ENCODE measurements at regions not wholly inside any gene's neighbourhood (a gene's known extent, or its start where the extent isn't known, plus 50 kb on each side); places are given as distances from the start of the nearest gene placed in this dataset.
A peak's percentile ranks its signal among the peaks of the same experiment; 100 is the strongest.

DNA sequence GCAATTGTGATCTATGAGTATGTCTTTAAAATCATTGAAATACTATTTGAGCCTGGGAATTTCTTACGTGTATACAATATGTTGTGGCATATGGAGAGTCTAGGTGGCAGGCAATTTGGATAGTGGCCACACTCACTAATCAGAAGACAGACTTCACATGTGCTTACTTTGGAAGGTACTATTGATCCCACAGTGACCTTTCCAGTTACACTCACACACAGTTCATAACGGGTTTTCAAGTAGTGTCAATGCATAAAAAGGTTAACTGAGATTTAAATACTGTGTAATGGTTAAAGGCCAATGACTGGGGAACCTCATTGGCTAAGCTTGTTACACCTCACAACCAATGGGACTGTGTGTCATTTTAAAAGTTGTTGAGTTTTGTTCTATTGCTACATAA, 783.2 kb downstream of the RPA4 start:
- DNase-seq: no peak

DNA sequence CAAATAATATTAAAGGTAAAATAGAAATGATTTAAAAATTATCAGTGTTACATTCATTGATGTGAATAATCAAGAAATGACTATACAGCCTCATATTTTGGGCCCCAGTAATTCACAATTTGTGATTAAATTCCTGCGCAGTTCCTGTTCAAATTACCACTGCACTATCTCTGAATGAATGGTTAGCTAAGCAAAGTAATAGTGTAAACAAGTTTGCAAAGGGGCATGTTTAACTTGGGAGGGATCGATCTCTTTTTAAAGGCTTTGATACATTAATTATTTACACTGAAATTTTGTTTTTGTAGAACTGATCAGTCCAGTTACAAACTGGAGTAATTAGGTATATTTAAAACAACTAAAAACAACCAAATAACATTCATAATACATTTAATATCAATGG, 784.4 kb downstream of the RPA4 start:
- no peak for DNase-seq

DNA sequence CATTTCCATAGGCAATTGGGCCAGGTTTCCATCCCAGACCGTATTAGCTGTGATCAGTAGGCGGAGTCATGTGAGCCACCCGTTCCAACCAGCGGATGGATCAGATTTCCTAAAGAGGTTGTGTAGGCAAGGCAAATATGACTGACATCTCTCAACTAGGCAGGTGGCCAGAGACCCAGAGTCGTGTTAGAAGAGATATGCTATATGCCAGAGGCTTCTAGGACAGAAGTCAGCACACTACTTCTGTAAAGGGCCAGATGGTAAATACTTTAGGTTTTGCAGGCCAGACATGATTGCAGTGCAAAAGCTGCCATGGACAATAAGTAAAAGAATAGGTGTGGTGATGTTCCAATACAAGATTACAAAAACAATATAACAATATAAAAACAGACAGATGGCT, 788.4 kb downstream of the RPA4 start:
- DNase-seq: no peak

DNA sequence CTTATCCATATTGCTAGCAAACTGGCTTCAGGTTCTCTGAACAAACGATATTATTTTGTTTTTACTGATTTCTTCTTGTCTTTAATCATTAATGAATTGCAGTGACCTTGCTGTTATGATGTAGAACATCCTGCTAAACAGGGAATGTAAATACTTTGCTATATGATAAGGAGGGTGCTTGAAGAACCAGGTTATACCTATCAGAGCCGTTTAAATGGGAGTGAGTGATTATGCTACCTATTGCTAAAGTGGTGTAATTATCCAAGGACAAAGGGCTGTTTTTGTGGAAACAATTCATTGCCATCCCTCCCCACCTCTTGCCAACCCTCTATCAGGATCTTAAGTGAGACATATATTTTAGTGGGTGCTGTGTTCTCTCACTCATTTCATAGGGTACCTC, 788.9 kb downstream of the RPA4 start:
- no peak for DNase-seq

DNA sequence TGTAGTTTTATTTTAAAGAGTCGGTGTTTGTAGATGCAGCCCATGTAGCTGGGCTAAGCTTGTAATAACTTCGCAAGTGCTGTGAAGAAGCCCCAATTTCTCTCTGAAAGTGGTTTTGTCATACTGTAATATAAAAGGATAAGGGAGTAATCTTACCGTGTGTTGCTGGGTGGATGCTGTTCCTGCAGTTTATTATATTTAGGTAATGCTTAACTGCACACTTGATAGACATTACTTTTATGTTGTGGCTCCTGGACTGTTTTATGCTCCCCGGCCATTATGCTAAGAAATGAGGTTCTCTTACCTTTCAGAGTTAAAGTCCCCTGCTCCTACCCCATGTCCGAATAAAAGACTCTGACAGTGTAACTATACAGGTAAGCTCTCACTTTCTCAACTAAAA, 789.4 kb downstream of the RPA4 start:
- DNase-seq: no peak

DNA sequence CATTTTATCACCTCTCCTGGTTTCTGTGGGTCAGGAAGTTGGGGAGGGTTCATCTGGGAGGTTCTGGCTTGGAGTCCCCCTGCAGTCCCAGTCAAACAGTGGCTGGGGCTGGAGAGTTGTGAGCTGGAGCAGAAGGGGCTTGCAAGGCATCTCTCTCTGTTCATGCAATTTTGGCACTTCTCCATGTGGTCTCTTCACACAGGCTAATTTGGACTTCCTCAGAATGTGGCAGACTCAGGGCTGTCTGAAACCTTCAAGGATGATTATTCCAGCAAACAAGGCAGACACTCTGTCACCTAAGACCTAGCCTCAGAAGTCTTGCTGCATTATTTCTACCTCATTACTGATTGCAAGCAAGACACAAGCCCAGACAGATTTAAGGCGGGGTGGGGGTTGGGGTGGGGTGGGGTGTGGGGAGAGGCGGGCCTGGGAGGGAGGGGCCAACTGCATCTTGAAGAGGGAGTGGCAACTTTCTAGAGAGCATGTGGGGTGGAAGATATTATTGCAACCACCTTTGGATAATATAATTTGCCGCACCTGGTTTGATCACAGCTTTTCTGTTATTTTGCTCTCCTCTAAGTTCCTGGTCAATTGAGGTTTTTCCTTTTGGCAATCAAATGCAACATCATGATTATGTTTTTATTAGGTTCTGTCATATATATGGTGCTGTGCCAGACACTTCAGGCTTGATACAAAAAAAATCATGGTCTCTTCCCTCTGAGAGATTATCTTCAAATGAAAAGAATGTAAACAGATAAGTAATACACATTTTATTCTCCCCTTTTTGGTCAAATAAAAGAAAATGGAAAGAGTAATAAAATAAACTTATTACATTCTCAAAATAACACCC, 799.5 kb downstream of the RPA4 start:
- DNase-seq: no peak

DNA sequence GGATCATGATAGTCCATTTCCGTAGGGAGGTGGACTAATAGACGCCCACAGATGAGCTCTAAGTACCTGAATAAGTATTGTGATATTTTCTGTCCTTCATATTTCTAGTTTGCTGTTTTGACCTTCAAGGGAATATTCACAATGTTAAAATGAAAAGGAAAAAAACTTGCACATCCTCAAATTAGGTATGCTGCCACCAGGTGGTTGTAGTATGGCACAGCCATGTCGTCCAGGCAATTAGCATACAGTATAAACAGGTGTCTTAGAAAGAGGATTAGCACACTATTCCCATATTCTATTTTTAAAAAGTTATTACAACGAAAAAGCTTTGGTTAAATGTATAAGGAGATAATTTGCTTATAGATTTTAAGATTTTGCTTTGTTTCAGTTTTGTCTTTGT, 802.0 kb downstream of the RPA4 start:
- peak; percentile 16 for DNase-seq

DNA sequence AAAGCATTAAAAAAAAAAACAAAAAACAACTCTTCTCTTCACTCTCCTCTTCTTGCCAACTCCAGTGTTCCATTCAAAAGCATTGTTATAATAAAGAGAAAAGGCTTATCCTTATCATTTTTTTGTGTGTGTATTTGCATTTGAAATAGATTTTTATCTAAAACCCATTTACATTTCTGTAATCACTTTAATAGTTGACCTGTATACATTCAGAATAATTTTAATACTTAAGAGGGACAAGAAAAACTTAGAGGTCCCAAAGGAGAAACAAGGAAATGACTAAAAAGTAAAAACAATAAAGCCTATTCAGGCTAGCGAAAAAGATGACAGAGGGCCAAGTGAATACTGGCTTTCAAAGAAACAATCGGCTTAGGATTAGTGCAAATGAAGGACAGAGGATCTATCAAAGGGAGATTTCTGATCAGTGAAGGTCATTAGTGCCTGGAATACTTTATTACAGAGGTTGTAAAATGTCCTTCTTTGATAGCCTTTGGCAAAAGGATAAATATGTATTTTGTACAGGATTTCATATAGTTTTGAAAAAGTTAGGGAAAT, 808.3 kb downstream of the RPA4 start:
- no peak for DNase-seq

DNA sequence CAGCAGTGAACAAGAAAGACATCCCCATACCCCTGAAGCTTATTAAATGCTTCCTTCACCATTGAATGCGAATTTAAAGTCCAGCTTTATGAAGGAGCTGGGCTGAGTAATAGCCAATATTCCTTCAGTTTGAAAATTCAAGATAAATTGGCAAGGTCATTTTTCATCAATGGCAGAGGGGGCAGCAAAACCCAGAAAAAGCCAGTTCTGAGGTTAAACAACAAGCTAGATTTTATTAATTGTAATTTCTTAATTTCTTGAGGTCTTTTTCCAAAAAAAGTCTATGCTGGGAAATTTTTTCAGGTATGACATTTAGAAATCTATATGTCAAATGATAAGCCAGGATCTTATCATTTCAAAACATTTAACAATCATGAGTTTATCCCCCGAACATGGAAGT, 808.9 kb downstream of the RPA4 start:
- DNase-seq: no peak

DNA sequence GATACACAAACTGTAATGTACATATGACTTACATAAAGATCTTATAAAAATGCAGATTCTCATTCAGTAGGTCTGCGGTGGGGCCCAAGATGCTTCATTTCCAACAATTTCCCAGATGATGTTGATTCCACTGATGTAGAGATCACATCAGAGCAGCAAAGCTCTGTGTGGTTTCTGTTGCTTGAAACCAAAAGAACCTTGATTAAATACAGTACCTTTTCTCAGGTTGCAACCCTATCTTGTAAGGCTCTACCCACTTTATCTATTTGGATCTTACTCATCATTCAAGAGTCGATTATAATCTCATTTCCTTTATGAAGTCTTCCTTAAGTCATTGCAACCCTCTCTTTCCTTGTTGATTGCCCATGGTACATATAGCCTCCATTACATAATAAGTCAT, 816.8 kb downstream of the RPA4 start:
- DNase-seq: no peak

DNA sequence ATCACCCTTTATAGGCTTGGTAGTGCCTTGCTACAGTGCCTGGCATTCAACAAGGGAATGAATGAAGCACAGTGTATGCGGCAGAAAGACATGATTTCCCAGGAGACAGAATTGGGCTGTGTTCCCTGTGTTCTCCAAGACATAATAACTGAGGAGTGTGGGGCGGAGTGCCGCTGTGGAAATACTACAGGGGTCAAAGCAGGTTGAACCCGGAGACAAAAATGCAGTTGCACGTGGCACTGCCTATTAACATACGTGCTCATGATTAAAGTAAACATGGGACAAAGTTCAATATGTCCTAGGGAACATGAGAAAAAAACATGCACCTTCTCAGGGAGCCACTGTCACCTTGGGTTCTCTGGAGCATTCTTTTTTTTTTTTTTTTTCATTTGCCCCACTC, 820.8 kb downstream of the RPA4 start:
- no peak for DNase-seq

DNA sequence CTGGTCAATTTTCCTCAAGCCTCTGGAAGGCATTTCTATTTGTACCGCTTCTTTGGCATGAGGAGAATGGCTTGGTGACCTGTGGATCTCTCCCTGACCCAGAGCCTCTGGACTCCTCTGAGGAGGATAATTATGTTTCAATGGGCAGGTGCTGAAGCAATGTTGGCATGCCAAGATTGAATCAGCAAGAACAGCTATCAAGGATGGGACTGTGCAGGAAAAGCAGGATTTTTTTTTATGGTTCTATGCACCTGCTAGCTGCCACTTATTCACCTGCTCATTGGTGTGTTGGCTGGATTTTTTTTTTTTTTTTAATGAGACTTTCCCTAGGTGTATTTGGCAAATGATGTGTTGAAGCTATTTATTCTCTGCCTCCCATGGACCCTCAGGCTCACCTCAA, 821.2 kb downstream of the RPA4 start:
- DNase-seq: no peak

DNA sequence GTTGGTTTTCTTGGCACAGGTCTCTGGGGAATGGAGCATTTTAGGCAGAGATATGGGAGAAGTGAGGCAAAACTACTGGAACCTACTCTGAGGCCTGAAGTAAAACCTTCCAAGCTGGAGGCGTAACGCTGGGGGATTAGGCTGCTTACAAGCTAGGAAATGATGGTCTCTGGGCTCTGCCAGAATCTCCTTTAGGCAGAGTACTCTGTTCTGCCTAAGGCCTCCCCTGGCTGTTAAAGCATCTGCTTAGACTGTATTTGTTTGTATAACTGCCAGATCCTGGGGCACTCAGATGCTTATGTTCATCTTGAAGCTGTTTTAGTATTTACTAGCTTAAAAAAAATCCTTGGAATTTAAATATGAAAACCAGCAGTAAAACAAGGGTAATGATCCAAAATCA, 822.2 kb downstream of the RPA4 start:
- DNase-seq: peak; percentile 14

DNA sequence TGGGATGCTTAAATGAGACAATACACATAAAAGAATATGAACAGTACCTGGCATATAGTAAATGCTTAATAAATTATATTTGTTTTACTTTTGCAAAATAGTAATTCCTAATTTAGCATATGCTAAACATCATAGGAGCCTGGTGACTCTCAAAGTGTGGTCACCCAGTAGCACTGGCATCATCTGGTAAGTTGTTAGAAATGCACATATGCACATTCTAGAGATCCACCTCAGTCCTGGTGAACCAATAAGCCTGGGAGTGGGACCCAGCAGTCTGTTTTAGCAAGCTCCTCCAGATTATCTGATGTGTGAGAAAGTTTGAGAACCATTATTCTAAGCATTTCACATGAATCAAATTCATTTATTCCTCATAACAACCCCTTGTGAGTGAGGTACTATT, 830.4 kb downstream of the RPA4 start:
- DNase-seq: no peak

DNA sequence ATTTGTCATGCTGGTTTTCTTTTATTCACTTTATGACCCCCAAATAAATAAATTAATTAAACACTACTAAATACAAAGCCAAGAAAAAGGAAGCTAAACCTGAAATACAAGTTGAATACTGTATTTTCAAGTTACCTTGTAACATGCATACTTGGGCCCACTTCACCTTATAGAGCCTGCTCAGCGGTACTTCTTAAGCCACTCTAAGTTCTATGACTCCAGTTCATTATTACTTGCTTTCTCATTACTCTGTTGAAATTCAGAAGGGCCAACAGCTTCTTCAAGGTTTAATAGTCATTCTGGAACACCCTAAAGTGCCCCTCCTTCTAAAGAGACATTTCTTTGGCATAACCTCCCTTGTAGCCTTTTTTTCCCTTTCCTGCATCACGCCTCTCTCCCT, 844.5 kb downstream of the RPA4 start:
- DNase-seq: no peak

DNA sequence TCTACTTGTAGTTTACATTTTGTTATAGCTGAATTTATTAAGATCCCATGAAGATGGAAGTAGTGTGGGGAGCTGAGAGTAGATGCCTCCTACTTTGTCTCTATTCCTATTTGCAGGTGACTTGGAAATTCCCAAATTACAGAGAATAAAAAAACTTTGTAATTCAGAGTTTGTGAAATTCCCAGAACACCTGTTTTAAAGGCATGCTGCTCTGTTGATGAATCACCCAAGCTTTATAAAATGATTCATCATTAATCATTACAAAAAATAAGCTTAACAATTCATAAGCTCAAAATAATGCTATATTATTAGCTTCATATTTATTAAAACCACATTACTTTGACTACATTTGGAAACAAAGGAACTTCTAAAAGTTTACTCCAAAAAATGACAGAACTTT, 856.3 kb downstream of the RPA4 start:
- no peak for DNase-seq

DNA sequence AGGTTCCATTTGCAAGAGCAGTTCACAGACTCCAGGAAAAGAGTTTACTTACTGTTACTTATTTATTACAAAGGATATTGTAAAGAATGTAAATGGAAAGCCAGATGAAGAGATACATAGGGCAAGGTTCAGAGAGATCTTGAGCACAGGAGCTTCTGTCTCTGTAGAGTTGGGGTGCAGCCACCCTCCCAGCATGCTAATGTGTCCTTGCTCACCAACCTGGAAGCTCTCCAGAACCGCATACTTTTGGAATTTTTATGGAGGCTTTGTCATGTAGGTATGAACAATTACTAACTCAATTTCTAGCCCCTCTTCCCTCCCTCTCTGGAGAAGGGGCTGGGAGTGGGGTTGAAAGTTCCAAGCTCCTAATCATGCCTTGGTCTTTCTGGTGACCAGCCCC, 857.2 kb downstream of the RPA4 start:
- peak; percentile 34 for DNase-seq

DNA sequence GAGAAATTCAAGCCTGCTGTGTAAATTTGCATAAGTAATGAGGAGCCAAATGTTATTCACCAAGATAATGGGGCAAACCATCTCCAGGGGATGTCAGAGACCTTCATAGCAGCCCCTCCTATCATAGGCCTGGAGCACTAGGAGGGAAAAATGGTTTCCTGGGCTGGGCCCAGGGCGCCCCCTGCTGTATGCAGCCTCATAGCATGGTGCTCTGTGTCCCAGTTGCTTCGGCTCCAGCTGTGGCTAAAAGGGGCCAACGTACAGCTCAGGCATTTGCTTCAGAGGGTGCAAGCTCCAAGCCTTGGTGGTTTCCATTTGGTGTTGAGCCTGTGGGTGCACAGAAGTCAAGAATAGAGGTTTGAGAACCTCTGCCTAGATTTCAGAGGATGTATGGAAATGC, 859.3 kb downstream of the RPA4 start:
- DNase-seq: no peak

DNA sequence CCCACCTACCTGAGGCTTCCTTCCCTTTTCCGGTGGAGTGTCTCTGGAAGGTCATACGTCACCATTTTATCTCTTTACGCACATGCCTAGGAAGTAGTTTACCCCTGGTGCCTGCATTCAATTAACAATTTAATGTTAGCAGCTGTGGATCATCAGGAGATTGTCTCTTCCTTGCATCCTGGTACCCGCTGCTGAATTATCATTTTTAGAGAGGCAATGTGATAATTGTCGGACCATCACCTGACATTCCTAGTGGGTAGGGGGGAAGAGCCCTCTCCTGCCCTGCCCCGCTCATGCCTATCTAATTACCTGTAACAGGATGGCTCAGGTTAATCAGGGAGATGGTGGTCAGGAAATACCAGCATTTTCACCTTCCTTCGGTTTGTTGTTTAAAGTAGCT, 863.6 kb downstream of the RPA4 start:
- no peak for DNase-seq

DNA sequence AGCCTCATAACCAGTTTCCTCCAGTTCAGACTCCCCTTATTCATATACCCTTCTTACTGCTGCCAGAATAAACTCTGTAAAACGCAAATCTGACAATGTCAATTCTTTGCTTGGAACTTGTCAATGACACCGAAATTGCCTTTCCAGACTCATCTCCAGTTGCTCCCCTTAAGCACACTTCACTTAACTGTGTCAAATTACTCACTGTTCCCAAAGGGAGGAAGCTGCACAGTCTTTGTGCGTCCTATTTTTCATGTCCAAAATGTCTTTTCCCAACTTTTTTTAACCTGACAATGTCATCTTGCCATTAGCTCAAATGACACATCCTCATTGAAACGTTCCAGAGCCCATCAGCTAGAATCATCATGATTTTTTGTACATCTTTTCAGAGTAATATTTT, 867.3 kb downstream of the RPA4 start:
- no peak for DNase-seq

DNA sequence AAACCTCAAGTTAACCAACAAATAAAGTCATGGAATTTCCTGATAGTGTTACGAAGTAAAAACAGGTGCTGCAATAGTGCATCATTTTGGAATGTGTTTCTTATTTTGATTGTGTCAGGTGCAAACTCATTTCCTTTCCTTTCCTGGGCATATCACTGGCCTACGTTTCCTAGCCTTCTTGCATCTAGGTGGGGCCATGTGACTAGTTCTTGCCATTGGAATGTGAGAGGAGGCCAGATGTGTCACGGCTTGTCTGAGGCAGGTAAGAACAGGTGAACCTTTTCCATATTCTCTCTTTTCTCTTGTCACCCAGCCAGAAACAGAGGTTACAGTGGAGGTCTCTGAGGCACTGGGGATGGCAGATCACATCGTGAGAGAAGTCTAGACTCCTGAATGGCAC, 868.0 kb downstream of the RPA4 start:
- no peak for DNase-seq

DNA sequence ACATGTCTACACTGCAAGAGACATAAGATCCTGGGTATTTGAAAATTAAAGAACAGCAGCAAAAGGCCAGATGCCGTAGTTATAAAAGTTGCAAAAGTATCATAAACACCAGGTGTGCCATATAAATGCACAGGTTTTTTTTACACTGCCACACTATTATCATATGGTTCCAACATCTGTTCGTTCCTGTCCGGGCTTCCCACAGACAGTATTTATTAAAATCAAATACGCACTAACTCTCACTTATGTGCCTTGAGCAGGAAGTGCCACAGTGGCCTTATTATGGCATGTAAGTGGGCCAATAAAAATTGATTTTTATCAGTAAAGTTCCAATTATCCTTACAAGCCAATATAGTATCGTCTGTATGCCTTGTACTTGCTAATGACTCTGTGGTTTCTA, 873.2 kb downstream of the RPA4 start:
- no peak for DNase-seq

DNA sequence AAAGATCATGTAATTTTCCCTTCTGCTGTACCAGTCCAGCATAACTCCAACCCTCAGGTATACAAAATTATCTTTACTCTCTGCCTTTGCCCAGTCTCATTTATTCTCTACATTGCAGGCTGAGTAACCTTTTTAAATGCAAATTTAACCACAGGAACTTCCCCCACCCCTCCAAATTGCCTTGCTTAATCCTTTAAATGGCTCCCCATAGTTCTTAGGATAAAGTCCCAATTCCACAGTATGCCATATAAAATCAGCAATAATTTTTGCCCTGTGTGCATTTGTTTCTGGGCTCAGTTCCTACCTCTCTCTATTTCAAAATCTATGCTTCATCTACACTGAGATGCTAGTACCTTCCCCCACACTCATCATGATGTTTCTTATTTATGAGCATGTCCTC, 879.7 kb downstream of the RPA4 start:
- no peak for DNase-seq

DNA sequence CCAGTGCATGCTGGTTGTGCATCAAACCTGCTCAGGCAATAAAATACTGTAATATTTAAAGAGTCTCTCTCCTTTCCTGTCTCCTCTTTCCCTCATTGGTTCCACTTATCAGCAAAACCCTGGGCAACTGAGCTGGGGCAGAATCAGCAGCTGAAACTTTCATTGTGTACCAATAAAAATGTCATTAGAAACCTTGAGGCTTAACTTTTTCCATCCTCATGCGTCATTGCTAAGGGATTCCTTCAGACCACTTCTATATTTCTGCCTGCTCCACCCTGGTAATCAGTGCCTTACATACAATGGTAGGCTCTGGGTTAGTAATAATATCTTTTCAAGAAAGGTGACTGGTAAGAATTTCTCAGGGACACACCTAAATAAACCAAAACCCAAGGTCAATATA, 880.3 kb downstream of the RPA4 start:
- no peak for DNase-seq

DNA sequence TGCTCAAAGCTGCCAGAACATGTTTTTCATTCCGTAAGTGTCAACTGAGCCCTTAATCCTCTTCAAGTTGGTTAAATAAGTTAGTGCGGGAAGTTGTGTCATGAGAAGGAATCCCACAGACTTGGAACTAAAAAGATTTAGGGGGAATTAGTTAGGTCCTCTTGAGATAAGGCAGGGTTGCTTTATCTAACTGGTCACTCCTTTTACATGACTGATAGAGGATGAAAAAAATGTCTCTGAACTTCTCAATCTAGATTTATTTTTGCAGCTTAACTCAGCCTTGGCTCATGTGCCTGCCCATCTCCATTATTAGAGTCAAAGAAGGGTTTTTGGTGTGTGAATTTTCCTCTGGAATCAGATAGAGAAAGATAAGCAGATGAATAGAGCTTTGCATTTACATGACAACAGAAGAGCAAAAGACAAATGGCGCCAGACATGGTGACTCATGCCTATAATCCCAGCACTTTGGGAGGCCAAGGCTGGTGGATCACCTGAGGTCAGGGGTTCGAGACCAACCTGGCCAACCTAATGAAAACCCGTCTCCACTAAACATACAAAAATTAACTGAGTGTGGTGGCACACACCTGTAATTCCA, 882.9 kb downstream of the RPA4 start:
- DNase-seq: no peak
